AG08395 (cell line): ENCODE measurements at regions not wholly inside any gene's neighbourhood (a gene's known extent, or its start where the extent isn't known, plus 50 kb on each side); places are given as distances from the start of the nearest gene placed in this dataset.

Experiments
- DNase-seq: peaks from one replicate; pipeline ENCODE4 v3.0.0; 2012; ENCODE audit warnings: mixed read lengths, low spot score

DNA sequence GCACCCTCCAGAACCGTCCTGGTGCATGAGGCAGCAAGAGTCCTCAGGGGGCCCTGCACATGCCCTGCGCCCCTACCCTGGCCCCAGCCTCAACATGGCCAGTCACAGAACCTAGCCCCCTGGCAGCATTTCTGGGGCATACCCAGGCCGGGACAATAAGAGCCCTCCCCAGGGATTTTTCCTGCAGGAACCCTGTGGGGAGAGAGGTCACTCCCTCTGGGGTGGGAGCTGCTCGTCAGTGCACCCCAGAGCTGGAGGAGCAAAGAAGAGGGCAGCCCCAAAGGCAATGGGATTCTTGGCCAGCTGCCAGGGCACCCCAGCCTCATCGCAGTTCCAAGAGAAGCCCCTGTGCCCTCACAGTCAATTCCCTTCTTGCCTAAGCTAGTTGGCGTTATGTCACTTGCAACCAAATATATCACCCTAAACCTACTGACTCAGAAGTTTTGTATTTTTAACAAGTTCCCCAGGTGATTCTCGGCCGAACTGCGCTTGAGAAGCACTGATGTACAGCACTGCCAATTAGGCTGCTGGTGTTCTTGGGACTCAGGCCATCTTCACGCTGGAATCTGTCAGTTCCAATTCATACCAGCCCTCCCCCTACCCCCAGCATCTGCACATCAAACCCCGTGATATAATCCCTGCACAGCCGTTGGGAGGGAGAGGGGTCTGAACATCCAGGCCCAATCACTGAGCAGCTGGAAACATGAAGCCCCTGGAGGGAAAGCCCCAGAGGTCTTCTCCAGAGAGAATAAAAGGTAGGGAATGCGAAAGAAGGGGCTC lies 87.5 kb upstream of the PRR20G start:
- no peak for DNase-seq

DNA sequence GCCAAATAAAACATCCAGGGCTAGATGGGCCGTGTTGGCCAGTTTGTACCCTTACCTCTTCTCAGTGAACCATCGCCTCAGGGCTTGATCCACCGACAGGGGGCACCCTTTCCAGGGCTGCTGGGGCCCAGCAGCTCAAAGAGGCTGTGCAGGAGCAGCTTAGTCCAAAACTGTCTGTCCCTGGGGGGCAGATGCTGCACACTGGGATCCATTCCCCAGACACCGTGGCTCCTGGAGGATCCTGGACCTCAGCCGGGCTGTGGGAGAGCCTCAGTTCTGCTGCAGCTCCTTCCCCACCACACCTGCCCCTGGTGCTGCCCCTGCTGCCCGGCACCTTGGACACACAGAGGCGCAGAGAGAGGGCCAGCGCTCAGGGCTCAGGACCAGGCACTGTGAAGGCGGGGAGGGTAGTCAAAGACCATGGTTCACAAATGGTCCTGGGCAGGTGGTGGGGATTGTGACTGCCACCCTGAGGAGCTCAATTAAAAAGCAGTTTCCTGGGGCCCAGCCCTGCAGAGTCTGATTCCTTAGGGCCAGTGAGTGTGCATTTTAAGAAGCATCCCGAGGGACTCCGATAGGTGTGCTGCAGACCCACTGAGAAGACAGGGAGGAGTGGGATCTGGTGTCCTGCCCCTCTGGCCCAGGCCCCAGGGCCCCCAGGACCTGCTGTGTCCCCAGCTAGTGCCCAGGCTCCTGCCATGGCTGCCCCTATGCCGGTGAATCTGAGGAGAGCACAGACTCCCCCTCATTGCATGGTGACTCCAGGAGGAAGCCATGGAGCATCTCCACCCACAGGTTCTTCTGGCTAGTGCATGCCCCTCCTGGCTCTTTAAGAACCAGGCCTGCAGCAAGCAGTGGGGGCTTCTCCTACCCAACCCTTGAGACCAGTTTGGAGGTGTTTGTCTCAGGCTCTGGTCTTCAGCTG lies 86.5 kb upstream of the PRR20G start:
- no peak for DNase-seq

DNA sequence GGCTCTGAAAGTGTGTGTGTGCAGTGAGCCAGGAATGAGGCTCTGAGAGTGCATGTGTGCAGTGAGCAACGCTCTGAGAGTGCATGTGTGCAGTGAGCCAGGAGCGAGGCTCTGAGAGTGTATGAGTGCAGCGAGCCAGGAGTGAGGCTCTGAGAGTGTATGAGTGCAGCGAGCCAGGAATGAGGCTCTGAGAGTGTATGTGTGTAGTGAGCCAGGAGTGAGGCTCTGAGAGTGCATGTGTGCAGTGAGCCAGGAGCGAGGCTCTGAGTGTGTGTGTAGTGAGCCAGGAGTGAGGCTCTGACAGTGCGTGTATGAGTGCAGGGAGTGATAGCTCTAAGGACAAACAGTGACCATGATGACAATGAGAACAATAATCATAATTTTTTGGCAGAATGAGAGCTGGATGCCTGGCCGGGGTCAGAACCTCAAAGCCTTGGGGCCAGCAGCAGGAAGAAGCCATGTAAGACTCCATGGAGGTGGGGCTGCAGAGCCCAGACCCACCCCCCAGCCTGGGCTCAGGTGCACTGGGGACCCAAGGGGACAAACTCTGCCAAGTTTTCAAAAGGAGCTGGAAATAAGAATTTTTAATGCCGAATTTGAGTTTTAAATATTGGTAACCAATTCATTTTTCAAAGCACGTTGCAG lies 85.7 kb upstream of the PRR20G start:
- no peak for DNase-seq

DNA sequence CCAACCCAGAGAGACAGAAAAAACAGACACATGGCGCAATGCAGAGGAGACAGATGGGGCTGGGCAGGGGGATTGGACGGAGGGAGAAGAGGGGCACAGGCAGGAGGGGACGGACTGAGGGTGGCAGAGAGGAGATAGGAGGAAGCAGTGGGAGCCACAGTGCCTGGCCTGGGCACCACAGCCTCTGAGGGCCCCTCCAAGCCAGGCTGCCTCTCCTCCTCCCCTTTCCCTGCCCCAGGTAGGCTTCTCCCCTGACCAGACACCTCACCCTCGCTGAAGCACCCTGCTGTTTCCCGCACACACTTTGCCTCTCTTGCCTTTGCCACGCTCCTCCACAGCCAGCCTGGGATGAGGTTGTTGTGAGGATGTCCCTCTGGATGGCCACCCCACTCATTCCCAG lies 84.0 kb upstream of the PRR20G start:
- no peak for DNase-seq

DNA sequence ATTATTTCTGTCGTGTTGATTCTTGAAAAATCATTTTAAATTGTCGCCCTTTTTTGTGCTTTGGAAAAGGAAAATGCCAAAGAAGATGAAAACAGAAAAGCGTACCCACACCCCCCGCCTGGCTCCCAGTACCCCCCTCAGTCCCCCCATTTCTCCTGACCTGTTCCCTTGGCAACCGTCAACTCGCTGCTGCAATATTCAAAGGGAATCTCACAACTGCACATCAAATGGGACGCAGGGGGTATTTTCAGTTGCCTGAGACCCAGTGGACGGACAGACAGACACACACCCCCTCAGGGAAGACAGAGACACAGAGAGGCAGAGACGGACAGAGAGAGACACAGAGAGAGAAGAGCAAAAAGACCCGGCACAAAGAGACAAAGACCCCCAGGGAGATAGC lies 83.5 kb upstream of the PRR20G start:
- DNase-seq, result no peak

DNA sequence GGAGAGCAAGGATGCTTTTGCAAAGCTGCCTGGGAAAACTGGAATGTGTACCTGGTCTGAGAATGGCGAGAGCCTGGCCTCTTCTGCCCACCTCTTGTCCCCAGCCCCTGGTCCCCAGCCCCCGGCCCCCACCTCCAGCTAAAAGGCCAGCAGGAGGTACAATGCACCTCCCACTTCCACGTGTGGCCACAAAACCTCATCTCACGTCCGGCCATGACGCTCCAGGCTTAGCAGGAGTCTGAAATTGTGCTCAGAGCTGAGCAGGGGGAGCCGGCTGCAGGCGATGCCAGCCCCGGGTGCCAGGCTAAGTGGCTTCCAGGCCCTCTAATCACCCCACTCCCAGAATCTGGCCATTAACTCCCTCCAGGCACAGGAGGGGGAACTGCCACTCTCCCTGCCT lies 83.1 kb upstream of the PRR20G start:
- no peak for DNase-seq

DNA sequence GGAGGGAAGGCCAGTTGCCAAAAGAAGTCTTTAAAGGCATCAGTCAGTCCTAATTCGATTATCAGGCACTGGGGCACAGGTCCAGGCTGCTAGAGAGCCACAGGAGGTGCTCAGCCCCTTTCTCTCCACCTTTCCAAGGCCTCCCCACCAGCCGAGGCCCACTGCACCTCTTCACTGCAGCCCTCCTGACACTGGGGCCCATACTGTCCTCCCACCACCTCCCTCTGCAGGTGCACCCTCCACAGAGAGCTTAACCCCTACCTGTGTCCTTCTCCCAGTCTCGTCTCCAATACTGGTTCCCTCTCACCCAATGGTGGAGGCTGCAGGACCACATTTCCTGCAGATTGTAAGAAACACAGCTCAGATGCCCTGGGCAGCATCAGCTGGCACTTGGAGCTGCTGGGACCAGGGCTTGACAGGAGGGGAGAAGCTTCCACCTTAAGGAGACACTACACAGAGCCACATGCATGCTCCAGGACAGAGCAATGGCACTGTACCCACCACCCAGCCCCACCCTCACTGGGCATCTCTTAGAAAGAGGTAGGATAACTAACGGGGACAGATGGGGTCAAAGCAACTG lies 81.6 kb upstream of the PRR20G start:
- DNase-seq, result no peak

DNA sequence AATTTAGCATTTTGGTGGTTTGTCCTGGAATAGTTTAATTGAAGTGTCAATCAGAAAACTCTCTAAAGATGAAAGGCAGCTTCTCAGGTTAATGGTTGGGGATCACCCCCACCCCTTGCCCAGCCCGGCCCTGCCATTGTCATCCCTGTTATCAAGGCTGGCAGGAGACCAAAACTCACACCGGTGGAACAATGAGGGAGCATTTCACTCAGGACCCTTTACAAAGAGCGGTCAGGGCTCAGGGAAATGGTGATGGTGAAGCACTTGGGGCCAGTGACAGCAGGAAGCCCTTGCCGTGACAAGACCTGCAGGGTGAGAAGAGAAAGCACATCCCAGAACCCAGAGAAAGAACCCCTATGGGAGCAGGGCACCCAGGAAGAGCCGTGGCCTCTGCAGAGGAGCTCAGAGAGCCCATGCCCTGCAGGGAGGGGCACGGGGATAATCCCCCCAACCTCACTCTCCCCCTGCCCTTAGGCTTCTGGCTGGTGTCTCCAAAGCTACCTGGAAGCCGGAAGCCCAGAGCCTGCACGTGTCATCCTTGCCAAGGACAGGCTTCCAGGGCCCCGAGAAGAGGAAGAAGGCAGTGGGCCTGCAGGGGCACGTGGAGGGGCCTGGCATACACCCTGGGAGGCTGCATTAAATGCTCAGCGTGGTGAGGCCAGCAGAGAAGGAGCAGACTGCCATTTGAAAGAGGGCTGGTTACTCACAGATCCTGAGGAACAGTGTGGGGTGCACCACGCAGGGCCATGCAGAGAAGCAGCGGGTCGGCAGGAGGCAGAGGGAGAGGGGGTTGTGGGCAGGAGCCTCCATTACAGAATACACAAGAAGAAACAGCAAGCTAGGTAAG lies 80.6 kb upstream of the PRR20G start:
- DNase-seq, result no peak

DNA sequence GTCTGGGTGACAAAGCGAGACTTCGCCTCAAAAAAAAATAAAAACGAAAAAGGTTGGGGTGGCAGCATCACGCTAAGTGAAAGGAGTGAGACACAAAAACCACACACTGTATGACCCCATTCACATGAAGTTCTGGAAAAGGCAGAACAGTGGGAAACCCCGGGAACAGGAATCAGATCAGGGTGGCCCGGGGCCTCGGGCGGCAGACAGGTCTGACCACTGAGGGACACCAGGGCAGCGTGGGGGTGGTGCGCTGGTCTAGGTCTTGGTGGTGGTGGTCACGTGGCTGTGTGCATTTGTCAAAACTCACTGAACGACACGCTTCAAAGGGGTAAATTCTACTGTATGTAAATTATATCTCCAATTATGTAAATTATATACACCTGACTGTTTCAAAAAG lies 79.7 kb upstream of the PRR20G start:
- no peak for DNase-seq

DNA sequence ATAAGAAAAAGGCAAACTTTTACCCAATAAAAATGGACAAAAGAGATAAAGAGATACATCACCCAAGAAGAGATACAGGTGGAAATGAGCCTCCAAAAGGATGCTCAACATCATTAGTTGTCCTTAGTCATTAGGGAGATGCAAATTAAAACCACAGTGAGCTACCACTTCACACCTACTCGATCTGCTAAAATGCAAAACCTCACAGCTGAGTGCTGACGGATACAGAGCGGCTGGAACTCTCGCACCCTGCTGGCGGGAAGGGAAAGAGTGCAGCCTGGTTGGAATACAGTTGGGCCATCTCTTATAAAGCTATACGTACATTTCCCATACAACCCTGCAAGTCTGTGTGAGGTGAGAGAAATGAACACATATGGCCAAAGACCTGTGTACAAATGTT lies 78.5 kb upstream of the PRR20G start:
- DNase-seq, result no peak

DNA sequence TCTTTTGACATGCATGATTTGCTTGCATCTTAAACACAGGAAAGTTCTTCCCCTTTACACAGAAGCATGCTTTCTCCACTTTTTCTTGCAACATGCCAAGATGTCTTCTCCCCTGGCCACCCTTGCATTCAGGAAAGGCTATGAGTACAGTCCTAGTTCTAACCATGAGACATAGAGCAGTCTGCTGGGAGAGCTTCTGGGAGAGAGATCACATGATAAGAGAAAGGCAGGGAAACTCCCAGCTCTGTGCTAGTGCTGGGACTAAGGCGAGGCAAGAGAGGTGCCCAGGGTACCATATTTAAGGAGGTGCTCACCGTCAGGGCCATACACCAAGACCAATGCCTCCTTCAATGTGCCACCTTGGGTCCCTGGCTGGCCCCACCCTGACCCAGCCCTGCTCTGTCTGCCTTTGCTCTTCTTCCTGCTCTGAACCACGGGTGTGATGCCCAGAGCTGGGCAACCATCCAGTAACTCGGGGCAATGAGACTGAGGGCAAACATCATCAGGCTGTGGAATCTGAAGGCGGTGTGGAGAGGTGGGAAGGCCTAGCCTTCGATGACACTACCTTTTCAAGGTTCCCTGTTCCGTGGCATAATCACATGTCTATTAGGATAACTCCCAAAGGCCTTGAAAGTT lies 77.4 kb upstream of the PRR20G start:
- no peak for DNase-seq

DNA sequence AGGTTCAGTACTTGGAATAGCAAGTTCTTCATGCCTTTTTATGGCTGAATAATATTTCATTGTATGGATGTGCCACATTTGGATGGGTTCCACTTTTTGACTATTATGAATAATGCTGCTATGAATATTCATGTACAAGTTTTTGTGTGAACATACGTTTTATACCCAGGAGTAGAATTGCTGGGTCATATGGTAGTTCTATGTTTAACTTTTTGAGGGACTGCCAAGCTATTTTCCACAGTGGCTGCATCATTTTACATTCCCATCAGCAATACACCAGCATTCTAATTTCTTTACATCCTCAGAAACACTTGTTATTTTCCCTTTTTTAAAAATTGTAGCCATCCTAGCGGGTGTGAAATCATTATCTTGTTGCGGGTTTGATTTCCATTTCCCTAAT lies 76.0 kb upstream of the PRR20G start:
- no peak for DNase-seq

DNA sequence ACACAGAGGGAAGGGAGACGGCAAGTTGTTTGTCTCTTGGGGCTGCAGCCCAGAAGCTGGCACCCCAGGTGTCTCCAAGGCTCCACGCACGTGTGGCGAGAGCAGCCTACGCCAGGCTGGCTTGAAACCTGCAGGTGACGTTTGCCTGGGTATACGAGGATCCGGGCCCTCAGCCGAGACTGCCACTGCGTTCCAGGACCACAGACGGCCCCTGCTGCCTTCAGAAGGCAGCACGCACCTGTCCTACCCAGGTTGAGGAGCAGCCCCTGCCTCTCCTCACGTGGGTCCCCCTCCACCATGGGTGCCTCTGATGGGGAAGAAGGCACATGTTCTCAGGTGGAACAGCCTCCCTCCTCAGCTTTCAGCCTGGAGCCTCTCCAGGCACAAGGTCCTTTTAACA lies 75.3 kb upstream of the PRR20G start:
- no peak for DNase-seq

DNA sequence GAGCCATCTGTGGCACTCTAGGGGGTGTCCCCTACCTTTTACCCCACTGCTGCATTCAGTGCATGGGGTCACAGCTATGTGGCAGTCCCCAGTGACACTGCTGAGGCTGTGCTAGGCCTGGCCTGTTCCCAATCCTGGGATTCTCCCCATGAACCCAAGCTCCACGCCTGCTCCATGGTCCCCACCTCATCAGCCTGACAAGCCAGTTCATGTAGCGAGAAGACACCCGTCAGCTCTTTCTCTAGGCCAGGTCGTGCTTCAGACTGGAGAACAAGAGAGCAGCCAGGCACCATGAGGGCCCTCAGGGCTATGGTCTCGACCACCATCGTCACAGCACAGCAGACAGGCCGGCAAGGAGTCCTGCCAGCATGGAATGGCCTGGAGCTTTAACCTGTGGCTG lies 72.8 kb upstream of the PRR20G start:
- DNase-seq, result no peak

DNA sequence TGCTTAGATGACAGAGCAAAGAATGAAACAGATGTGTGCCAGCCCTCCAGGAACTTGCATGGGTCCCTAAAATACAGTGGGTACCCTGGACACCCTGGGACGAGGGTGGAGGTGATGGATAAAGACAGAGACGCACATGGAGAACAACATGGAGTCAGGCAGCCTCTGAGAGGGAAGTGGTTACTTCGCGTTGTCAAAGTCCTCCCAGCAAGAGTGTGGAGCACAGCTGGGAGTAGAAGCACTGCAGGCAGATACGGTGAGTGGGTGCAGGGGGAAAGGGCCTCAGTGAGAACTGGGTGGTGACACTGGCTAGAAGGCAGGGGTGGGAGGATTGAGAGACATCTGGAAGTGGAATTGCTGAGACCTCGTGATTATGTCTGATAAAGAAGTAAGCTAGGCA lies 70.8 kb upstream of the PRR20G start:
- no peak for DNase-seq

DNA sequence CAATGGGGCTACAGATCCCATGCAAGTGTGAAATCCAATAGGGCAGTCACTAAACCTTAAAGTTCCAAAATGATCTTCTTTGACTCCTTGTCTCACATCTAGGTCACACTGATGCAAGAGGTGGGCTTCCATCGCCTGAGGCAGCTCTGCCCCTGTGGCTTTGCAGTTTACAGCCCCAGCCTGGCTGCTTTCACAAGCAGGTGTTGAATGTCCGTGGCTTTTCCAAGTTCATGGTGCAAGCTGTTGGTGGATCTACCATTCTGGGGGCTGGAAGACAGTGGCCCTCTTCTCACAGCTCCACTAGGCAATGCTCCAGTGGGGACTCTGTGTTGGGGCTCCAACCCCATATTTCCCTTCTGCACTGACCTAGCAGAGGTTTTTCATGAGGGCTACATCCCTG lies 68.5 kb upstream of the PRR20G start:
- no peak for DNase-seq

DNA sequence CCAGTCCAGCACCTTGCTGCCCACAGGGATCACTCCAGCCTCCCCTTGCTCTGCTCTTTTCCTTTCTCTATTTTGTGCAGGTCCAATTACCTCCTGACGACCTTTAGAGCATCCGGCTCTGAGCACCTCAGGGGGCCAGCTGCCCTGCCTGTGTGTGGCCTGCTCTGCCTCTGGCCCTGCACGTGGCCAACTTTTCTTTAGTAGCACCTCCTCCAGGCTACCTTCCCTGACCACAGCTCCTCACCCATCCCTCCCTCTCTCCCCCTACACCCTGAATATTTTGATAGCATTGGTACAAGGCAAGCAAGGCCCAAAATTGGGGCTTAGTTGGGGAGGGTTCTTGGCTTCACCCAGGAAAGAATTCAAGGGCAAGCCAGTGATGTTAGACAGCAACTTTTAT lies 66.9 kb upstream of the PRR20G start:
- no peak for DNase-seq

DNA sequence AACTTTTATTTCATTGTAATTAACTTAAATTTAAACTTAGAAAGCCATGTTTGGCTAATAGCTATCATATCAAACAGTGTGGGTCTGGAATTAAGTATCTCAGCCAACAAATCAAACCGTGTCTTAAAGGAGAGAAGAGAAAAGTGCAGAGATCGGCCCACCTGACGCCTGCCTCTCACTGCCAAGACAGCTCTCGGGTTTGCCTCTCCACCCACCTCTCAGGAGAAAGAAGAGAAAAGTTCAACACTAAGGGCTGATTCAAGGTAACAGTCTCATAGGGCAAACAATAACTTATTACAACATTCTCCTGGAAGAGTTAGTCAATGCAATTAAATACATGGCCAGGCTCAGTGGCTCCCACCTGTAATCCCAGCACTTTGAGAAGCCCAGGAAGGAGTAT lies 64.8 kb upstream of the PRR20G start:
- no peak for DNase-seq

DNA sequence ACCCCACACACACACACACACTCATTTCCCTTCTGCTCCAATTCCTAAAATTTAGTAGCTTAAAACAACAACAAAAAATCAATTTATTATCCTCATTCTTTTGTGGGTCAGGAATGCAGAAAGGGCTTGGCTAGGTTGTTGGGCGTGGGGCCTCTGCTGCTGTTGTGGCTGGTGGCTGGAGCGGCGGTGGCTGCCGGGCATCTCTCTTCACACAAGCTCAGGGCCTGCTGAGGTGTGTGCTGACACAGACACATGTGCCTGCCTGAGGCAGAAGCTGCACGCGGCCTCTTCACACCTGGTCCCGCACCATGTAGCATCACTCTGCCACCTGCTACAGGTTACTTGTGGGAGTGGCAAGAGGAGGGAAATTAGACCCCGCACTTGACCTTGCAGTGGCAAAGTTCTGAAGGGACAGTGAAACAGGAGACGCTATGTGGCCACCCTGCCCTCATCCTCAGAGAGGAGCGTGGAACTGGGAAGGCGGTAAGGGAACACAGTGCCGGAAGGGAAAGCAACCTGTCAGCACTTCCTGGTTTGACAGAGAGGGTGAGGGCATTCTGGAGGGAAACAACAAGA lies 64.0 kb upstream of the PRR20G start:
- no peak for DNase-seq

DNA sequence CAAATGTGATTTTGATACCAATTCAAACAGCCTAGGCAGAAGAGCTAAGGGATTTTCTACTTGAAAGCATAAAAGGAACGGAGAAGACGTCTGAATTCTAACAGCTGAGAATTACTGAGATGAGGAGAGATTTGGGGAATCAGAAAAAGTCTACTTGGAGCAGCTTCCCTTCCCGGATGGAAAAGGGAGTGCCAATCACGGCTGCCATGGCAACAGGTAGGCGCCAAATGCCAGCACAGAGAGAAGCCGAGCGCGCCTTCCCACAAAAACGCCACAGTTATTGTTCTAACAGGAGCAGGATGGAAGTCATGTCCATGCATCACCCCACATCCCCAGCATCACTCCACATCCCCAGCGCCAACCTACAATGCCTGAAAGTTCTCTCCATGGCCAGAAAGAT lies 63.5 kb upstream of the PRR20G start:
- no peak for DNase-seq
